AG04450 (cell line): ENCODE measurements at regions not wholly inside any gene's neighbourhood (a gene's known extent, or its start where the extent isn't known, plus 50 kb on each side); places are given as distances from the start of the nearest gene placed in this dataset.

Experiments used
- CTCF ChIA-PET: fragments of 300-600, 350-600 bp; formaldehyde crosslinking; extraction: SDS; loops from one replicate; lab custom pipeline; 2022; ENCODE audit warnings: antibody characterized with exemption, inconsistent platforms; lab: Charles Lee
- POLR2A ChIA-PET: fragments of 350-600 bp; formaldehyde crosslinking; extraction: SDS; loops from one replicate; lab custom pipeline; 2021; ENCODE audit warnings: antibody characterized with exemption, inconsistent platforms; lab: Yijun Ruan, JAX
- DNase-seq: peaks from one replicate; pipeline ENCODE4 v3.0.0-alpha.2; 2011; ENCODE audit warnings: low read depth, low spot score
- H3K27ac ChIP-seq: one replicate; pipeline ENCODE4 v1.5.1; 2012; ENCODE audit warnings: low read depth, low read length, control low read depth
- H3K27me3 ChIP-seq: one replicate; pipeline ENCODE4 v1.6.0; 2012; ENCODE audit warnings: low read length; ENCODE audit not compliant: control insufficient read depth, insufficient read depth
- H3K4me3 ChIP-seq: 2 replicates; pipeline ENCODE4 v1.5.1; 2011; ENCODE audit warnings: mild to moderate bottlenecking, low read depth, low read length, control low read depth
- H3K9me3 ChIP-seq: 2 replicates; pipeline ENCODE4 v1.5.1; 2012; ENCODE audit warnings: low read length; ENCODE audit not compliant: control insufficient read depth, insufficient read depth
- TF ChIP-seq, protein P1 (sequence below): IDR thresholded peaks from 2 replicates; pipeline ENCODE4 v1.5.1; 2011; ENCODE audit warnings: low read depth, low read length, control low read depth, inconsistent platforms

DNA sequence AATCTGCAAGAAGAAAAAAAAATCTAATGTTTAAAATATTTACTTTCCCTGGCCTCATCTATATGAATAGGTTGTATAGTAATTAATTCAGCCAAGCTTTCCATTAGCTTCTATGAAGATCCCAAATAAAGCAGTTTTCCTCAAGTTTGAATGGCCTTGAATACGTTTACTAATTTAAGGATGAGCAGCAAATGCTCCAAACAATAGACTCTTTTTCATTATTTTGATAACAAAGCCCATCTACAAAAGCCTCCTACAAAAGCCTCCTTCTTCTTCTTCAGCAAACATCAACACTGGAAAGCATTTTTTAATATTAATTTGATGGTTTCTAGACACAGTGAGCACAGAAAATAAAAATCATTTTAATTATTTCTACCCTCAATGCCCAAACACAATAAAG, 1130.3 kb upstream of the CNTN5 start:
- Histone ChIP-seq H3K27ac (no peak overlapping the region), H3K9me3 (no peaks in the 10 kb centered on the region), H3K27me3 (no peaks in the 10 kb centered on the region), H3K4me3 (no peak overlapping the region)
- ChIA-PET CTCF (no interaction called here), POLR2A (no interaction called here)
- TF ChIP-seq, protein P1, sequence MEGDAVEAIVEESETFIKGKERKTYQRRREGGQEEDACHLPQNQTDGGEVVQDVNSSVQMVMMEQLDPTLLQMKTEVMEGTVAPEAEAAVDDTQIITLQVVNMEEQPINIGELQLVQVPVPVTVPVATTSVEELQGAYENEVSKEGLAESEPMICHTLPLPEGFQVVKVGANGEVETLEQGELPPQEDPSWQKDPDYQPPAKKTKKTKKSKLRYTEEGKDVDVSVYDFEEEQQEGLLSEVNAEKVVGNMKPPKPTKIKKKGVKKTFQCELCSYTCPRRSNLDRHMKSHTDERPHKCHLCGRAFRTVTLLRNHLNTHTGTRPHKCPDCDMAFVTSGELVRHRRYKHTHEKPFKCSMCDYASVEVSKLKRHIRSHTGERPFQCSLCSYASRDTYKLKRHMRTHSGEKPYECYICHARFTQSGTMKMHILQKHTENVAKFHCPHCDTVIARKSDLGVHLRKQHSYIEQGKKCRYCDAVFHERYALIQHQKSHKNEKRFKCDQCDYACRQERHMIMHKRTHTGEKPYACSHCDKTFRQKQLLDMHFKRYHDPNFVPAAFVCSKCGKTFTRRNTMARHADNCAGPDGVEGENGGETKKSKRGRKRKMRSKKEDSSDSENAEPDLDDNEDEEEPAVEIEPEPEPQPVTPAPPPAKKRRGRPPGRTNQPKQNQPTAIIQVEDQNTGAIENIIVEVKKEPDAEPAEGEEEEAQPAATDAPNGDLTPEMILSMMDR, result no peak
- DNase-seq, result no peak

DNA sequence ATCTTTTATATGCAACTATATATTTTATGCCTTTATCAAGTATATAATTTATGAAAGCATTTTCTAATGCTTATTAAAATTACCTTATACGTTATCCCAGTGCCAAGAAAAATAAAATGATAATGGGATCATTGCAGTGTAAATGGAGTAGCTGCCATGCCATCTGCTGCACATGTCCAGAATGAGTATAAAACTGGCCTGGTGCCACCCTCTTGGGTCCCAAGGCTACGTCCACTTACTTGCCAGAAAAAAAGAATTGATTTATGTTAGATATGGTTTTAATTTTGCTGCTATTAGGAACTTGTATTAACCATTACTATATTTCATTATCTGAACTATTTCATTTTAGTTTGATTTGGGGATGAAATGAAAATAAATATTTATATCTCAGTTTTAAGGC, 1127.1 kb upstream of the CNTN5 start:
- Histone ChIP-seq H3K4me3 (no peak overlapping the region), H3K27ac (no peak overlapping the region), H3K9me3 (no peaks in the 10 kb centered on the region), H3K27me3 (no peaks in the 10 kb centered on the region)
- CTCF ChIA-PET, result no interaction called here
- DNase-seq, result no peak
- TF ChIP-seq, protein P1, result no peak
- POLR2A ChIA-PET, result no interaction called here

DNA sequence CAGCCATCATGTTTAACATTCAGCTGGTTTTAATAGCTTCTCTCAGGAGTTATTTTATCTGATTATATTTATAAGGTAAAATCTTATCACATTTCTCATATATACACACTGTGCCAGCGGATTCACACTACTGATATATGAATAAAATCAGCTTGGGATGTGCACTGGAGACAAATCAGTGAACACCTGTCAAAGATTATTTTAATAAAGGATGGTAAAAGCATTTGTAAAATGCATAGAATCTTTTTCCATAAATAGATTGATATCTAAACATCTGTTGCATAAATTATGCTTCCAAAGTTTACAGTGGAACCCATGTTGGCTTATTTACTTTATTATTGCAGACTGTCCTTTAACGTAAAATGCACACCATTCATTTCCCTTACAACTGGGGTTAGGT, 1125.8 kb upstream of the CNTN5 start:
- Histone ChIP-seq H3K9me3 (no peaks in the 10 kb centered on the region), H3K4me3 (no peak overlapping the region), H3K27me3 (no peaks in the 10 kb centered on the region), H3K27ac (no peak overlapping the region)
- no peak for DNase-seq
- TF ChIP-seq, protein P1, result no peak
- ChIA-PET POLR2A (no interaction called here), CTCF (no interaction called here)

DNA sequence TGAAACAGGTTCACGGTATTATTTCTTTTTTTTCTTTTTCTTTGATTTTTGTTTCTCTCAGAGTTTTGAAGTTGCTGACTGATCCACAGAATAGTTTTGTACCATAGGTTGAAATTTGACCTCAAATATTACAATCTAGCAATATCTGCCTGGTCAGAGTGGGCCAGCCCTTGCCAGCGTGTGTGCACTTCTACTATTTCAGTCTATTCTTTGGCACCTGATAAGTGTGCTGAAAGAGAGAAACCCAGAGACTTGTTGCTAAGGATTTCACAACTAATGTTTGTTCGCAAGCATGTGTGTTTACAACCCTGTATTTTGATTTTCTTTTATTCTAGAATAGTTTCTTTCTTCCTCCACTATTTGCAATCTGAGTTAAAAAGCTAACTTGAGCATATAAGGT, 1125.2 kb upstream of the CNTN5 start:
- CTCF ChIA-PET, result no interaction called here
- TF ChIP-seq, protein P1, result no peak
- Histone ChIP-seq H3K27ac (no peak overlapping the region), H3K4me3 (no peak overlapping the region), H3K9me3 (no peaks in the 10 kb centered on the region), H3K27me3 (no peaks in the 10 kb centered on the region)
- POLR2A ChIA-PET, result no interaction called here
- DNase-seq, result no peak

DNA sequence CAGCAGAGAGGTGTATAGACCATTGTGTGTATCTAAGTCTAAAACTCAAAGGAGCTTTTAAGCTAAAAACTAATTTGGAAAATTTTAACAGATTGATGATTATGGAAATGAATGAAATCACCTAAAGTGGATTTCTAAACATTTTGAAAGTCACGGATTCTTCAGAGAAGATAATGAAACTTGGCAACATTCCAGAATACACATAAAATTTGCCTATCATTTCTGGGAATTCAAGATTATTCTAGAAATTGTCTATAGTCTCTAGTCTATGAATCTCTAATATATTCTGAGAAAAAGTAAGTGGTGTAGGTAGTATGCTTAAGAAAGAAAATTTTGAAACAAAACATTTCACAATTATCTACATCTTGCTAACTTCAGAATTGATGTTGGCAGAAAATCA, 1117.9 kb upstream of the CNTN5 start:
- TF ChIP-seq, protein P1, result no peak
- ChIA-PET CTCF (no interaction called here), POLR2A (no interaction called here)
- Histone ChIP-seq H3K9me3 (no peaks in the 10 kb centered on the region), H3K27ac (no peak overlapping the region), H3K4me3 (no peak overlapping the region), H3K27me3 (no peaks in the 10 kb centered on the region)
- no peak for DNase-seq
